ENCODE measurements at regions not wholly inside any gene's neighbourhood (a gene's known extent, or its start where the extent isn't known, plus 50 kb on each side); places are given as distances from the start of the nearest gene placed in this dataset.

- no peak for DNase-seq
Observed at GRCh38 chr4:30879855-30880598, 159.9 kb downstream of the PCDH7 start.

GRCh38 chr4:30881985-30882384 lies 161.8 kb downstream of the PCDH7 start:
- no peak for DNase-seq

- DNase-seq = no peak
Observed at GRCh38 chr4:30882443-30882842, 162.3 kb downstream of the PCDH7 start.

GRCh38 chr4:30882995-30883675 lies 163.0 kb downstream of the PCDH7 start:
- DNase-seq = no peak

GRCh38 chr4:30901461-30902451 lies 181.6 kb downstream of the PCDH7 start:
- DNase-seq = no peak

GRCh38 chr4:30903502-30904214 lies 183.5 kb downstream of the PCDH7 start:
- DNase-seq = no peak

- DNase-seq = no peak
Observed at GRCh38 chr4:30904215-30904555, 184.0 kb downstream of the PCDH7 start.

- DNase-seq = no peak
Observed at GRCh38 chr4:30904588-30904987, 184.4 kb downstream of the PCDH7 start.

- no peak for DNase-seq
Observed at GRCh38 chr4:30912098-30912714, 192.0 kb downstream of the PCDH7 start.

- DNase-seq = no peak
Observed at GRCh38 chr4:30916337-30917274, 196.4 kb downstream of the PCDH7 start.

GRCh38 chr4:30917946-30918345 lies 197.8 kb downstream of the PCDH7 start:
- no peak for DNase-seq

- no peak for DNase-seq
Observed at GRCh38 chr4:30919458-30919857, 199.3 kb downstream of the PCDH7 start.

- DNase-seq = no peak
Observed at GRCh38 chr4:30920043-30920442, 199.9 kb downstream of the PCDH7 start.

- no peak for DNase-seq
Observed at GRCh38 chr4:30922625-30923024, 202.5 kb downstream of the PCDH7 start.

GRCh38 chr4:30924495-30924894 lies 204.3 kb downstream of the PCDH7 start:
- no peak for DNase-seq

GRCh38 chr4:30929649-30930048 lies 209.5 kb downstream of the PCDH7 start:
- no peak for DNase-seq

GRCh38 chr4:30930276-30930675 lies 210.1 kb downstream of the PCDH7 start:
- DNase-seq = no peak

GRCh38 chr4:30932581-30932980 lies 212.4 kb downstream of the PCDH7 start:
- no peak for DNase-seq

GRCh38 chr4:30939069-30939468 lies 218.9 kb downstream of the PCDH7 start:
- DNase-seq = no peak

- no peak for DNase-seq
Observed at GRCh38 chr4:30939684-30940083, 219.5 kb downstream of the PCDH7 start.

- DNase-seq = no peak
Observed at GRCh38 chr4:30941641-30942040, 221.5 kb downstream of the PCDH7 start.

Data from GOT3 (cell line).